T-helper 2 cell treated with Interferon-gamma antibody and Interleukin-4, amounts not matched to agents 5 μg/mL and 100 μg/mL, for 36 hours (primary cell): ENCODE measurements at regions not wholly inside any gene's neighbourhood (a gene's known extent, or its start where the extent isn't known, plus 50 kb on each side); places are given as distances from the start of the nearest gene placed in this dataset.

Experiments
- DNase-seq: peaks from one replicate; pipeline ENCODE4 v3.0.0; 2021; ENCODE audit warnings: low spot score
- H3K27ac Mint-ChIP-seq: one replicate; pipeline ENCODE4 v1.8.0; 2021; ENCODE audit warnings: mild to moderate bottlenecking, mixed read lengths
- H3K27me3 Mint-ChIP-seq: one replicate; pipeline ENCODE4 v1.8.0; 2021; ENCODE audit warnings: low read depth, mixed read lengths
- H3K36me3 Mint-ChIP-seq: one replicate; pipeline ENCODE4 v1.8.0; 2021; ENCODE audit warnings: low read depth, mixed read lengths
- H3K4me1 Mint-ChIP-seq: one replicate; pipeline ENCODE4 v1.8.0; 2021; ENCODE audit warnings: low read depth, mixed read lengths
- H3K4me3 Mint-ChIP-seq: one replicate; pipeline ENCODE4 v1.8.0; 2022; ENCODE audit warnings: mild to moderate bottlenecking, moderate library complexity, mixed read lengths
- H3K9me3 Mint-ChIP-seq: one replicate; pipeline ENCODE4 v1.8.0; 2021; ENCODE audit warnings: mixed read lengths

- Mint-ChIP-seq H3K4me1 (no peaks in the 10 kb centered on the region), H3K36me3 (no peaks in the 10 kb centered on the region), H3K9me3 (peaks cover 5% of the 10 kb centered on the region), H3K27ac (no peak overlapping the region), H3K4me3 (no peak overlapping the region), H3K27me3 (peaks cover 11% of the 10 kb centered on the region)
- DNase-seq: no peak
These were observed 289.5 kb upstream of the SLC30A5 start for GRCh38 chr5:68804343-68804742.

- H3K27me3 Mint-ChIP-seq: peaks cover 11% of the 10 kb centered on the region
- H3K36me3 Mint-ChIP-seq: no peaks in the 10 kb centered on the region
- H3K27ac Mint-ChIP-seq: no peak overlapping the region
- no peak for DNase-seq
- H3K4me1 Mint-ChIP-seq: no peaks in the 10 kb centered on the region
- H3K9me3 Mint-ChIP-seq: peaks cover 5% of the 10 kb centered on the region
- no peak overlapping the region for H3K4me3 Mint-ChIP-seq
These were observed 288.4 kb upstream of the SLC30A5 start for GRCh38 chr5:68805444-68805843.

GRCh38 chr5:68817632-68818031, 276.2 kb upstream of the SLC30A5 start:
- peaks cover 13% of the 10 kb centered on the region for H3K27me3 Mint-ChIP-seq
- H3K9me3 Mint-ChIP-seq: no peaks in the 10 kb centered on the region
- H3K4me3 Mint-ChIP-seq: no peak overlapping the region
- DNase-seq: no peak
- H3K4me1 Mint-ChIP-seq: no peaks in the 10 kb centered on the region
- H3K36me3 Mint-ChIP-seq: no peaks in the 10 kb centered on the region
- H3K27ac Mint-ChIP-seq: no peak overlapping the region

GRCh38 chr5:68818057-68818695, 275.6 kb upstream of the SLC30A5 start:
- Mint-ChIP-seq H3K4me3 (no peak overlapping the region), H3K36me3 (no peaks in the 10 kb centered on the region), H3K27ac (no peak overlapping the region), H3K9me3 (no peaks in the 10 kb centered on the region), H3K4me1 (no peaks in the 10 kb centered on the region), H3K27me3 (peaks cover 17% of the 10 kb centered on the region)
- DNase-seq: no peak

- no peak overlapping the region for H3K27ac Mint-ChIP-seq
- DNase-seq: no peak
- peaks cover 22% of the 10 kb centered on the region for H3K27me3 Mint-ChIP-seq
- H3K9me3 Mint-ChIP-seq: no peaks in the 10 kb centered on the region
- H3K4me1 Mint-ChIP-seq: no peaks in the 10 kb centered on the region
- no peak overlapping the region for H3K4me3 Mint-ChIP-seq
- H3K36me3 Mint-ChIP-seq: no peaks in the 10 kb centered on the region
These were observed 274.9 kb upstream of the SLC30A5 start for GRCh38 chr5:68818870-68819269.

GRCh38 chr5:68821056-68821455, 272.8 kb upstream of the SLC30A5 start:
- Mint-ChIP-seq H3K27me3 (peaks cover 31% of the 10 kb centered on the region), H3K4me3 (no peak overlapping the region), H3K4me1 (no peaks in the 10 kb centered on the region), H3K27ac (no peak overlapping the region), H3K36me3 (no peaks in the 10 kb centered on the region), H3K9me3 (no peaks in the 10 kb centered on the region)
- no peak for DNase-seq

- no peaks in the 10 kb centered on the region for H3K4me1 Mint-ChIP-seq
- H3K36me3 Mint-ChIP-seq: no peaks in the 10 kb centered on the region
- H3K9me3 Mint-ChIP-seq: no peaks in the 10 kb centered on the region
- no peak overlapping the region for H3K27ac Mint-ChIP-seq
- H3K27me3 Mint-ChIP-seq: peaks cover 35% of the 10 kb centered on the region
- DNase-seq: no peak
- H3K4me3 Mint-ChIP-seq: no peak overlapping the region
These were observed 271.0 kb upstream of the SLC30A5 start for GRCh38 chr5:68822796-68823195.

- Mint-ChIP-seq H3K4me1 (no peaks in the 10 kb centered on the region), H3K36me3 (no peaks in the 10 kb centered on the region), H3K4me3 (no peak overlapping the region), H3K27ac (no peak overlapping the region), H3K9me3 (no peaks in the 10 kb centered on the region), H3K27me3 (peaks cover 36% of the 10 kb centered on the region)
- no peak for DNase-seq
These were observed 270.5 kb upstream of the SLC30A5 start for GRCh38 chr5:68823301-68823700.

- H3K4me1 Mint-ChIP-seq: no peaks in the 10 kb centered on the region
These were observed 263.4 kb upstream of the SLC30A5 start for GRCh38 chr5:68830377-68830898.

GRCh38 chr5:68834491-68834981, 259.3 kb upstream of the SLC30A5 start:
- Mint-ChIP-seq H3K36me3 (no peaks in the 10 kb centered on the region), H3K9me3 (no peaks in the 10 kb centered on the region)

More at GRCh38 chr5:68830377-68830898, 263.4 kb upstream of the SLC30A5 start:
- no peak for DNase-seq
- H3K9me3 Mint-ChIP-seq: no peaks in the 10 kb centered on the region
- no peaks in the 10 kb centered on the region for H3K36me3 Mint-ChIP-seq
- H3K27ac Mint-ChIP-seq: no peak overlapping the region
- H3K27me3 Mint-ChIP-seq: peaks cover 24% of the 10 kb centered on the region
- no peak overlapping the region for H3K4me3 Mint-ChIP-seq

GRCh38 chr5:68838157-68838718, 255.6 kb upstream of the SLC30A5 start:
- H3K27ac Mint-ChIP-seq: no peak overlapping the region
- no peak overlapping the region for H3K4me3 Mint-ChIP-seq
- peaks cover 5% of the 10 kb centered on the region for H3K27me3 Mint-ChIP-seq
- peaks cover 3% of the 10 kb centered on the region for H3K4me1 Mint-ChIP-seq
- H3K9me3 Mint-ChIP-seq: no peaks in the 10 kb centered on the region
- DNase-seq: no peak
- no peaks in the 10 kb centered on the region for H3K36me3 Mint-ChIP-seq

More at GRCh38 chr5:68834491-68834981, 259.3 kb upstream of the SLC30A5 start:
- Mint-ChIP-seq H3K4me1 (no peaks in the 10 kb centered on the region), H3K4me3 (no peak overlapping the region), H3K27me3 (peaks cover 16% of the 10 kb centered on the region), H3K27ac (no peak overlapping the region)
- no peak for DNase-seq

GRCh38 chr5:68839019-68839552, 254.7 kb upstream of the SLC30A5 start:
- Mint-ChIP-seq H3K9me3 (no peaks in the 10 kb centered on the region), H3K27ac (no peak overlapping the region), H3K4me3 (no peak overlapping the region), H3K27me3 (peaks cover 5% of the 10 kb centered on the region), H3K4me1 (peaks cover 3% of the 10 kb centered on the region), H3K36me3 (no peaks in the 10 kb centered on the region)
- no peak for DNase-seq

- Mint-ChIP-seq H3K4me3 (no peak overlapping the region), H3K36me3 (no peaks in the 10 kb centered on the region)
These were observed 250.0 kb upstream of the SLC30A5 start for GRCh38 chr5:68843624-68844364.

GRCh38 chr5:68845131-68845530, 248.7 kb upstream of the SLC30A5 start:
- no peaks in the 10 kb centered on the region for H3K4me1 Mint-ChIP-seq
- H3K27me3 Mint-ChIP-seq: peaks cover 8% of the 10 kb centered on the region
- no peaks in the 10 kb centered on the region for H3K9me3 Mint-ChIP-seq
- no peak overlapping the region for H3K4me3 Mint-ChIP-seq
- no peaks in the 10 kb centered on the region for H3K36me3 Mint-ChIP-seq
- DNase-seq: no peak
- no peak overlapping the region for H3K27ac Mint-ChIP-seq

More at GRCh38 chr5:68843624-68844364, 250.0 kb upstream of the SLC30A5 start:
- Mint-ChIP-seq H3K27me3 (peaks cover 6% of the 10 kb centered on the region), H3K27ac (no peak overlapping the region), H3K9me3 (no peaks in the 10 kb centered on the region), H3K4me1 (peaks cover 3% of the 10 kb centered on the region)
- DNase-seq: no peak
